HepG2 (cell line): ENCODE measurements at regions not wholly inside any gene's neighbourhood (a gene's known extent, or its start where the extent isn't known, plus 50 kb on each side); places are given as distances from the start of the nearest gene placed in this dataset.

Experiments used
- ATAC-seq: fragments of 200-7000 bp; cut with Tn5 transposase; 3 replicates; pipeline ENCODE4 v1.9.1; 2020; ENCODE audit warnings: mild to moderate bottlenecking, moderate library complexity
- BruUV-seq: library from RNA; stranded (reverse); fragments of 400-500 nt; replicated peaks from 2 replicates; lab custom pipeline; 2021; lab: Mats Ljungman, UMichigan
- CTCF ChIA-PET: fragments of 300-600 bp; formaldehyde crosslinking; extraction: SDS; loops from one replicate; lab custom pipeline; 2021; ENCODE audit warnings: low total read pairs, inconsistent platforms, low intra/inter-chr PET ratio; lab: Yijun Ruan, JAX
- POLR2A ChIA-PET: fragments of 350-600 bp; sonication (Branson Sonifier 250); formaldehyde crosslinking; loops from one replicate; lab custom pipeline; 2020; ENCODE audit warnings: antibody characterized with exemption, inconsistent platforms; lab: Yijun Ruan, JAX
- DNase-seq: peaks from one replicate; pipeline ENCODE4 v3.0.0-alpha.2; 2015; ENCODE audit warnings: low spot score
- FAIRE-seq: peaks from 3 replicates; lab custom pipeline; 2011; peaks lifted over from hg19 to GRCh38; lab: Jason Lieb, UNC
- H2AFZ ChIP-seq: one replicate; pipeline ENCODE4 v1.6.1; 2011; ENCODE audit warnings: low read length, inconsistent platforms
- H3K27ac ChIP-seq: fragments of 300-600 bp; 3 replicates; pipeline ENCODE4 v1.8.0; 2011; ENCODE audit warnings: mixed run types, mild to moderate bottlenecking, mixed read lengths, low read length, inconsistent platforms; ENCODE audit not compliant: insufficient read depth; ENCODE audit errors: extremely low read length
- H3K27me3 ChIP-seq, 2 experiments: fragments of 200-600 bp in 1 of 2; 2 replicates in 1 of 2; 3 replicates in 1 of 2; pipeline versions ENCODE4 v1.6.0 to v1.8.0; 2011; ENCODE audit warnings: low read length in 2 of 2, mild to moderate bottlenecking in 2 of 2, moderate library complexity in 2 of 2, inconsistent platforms in 1 of 2; ENCODE audit not compliant: insufficient read depth in 2 of 2, control insufficient read depth in 1 of 2
- H3K36me3 ChIP-seq, 2 experiments: fragments of 200-600 bp in 1 of 2; replicated peaks in 1 of 2; 2 replicates in 1 of 2; 3 replicates in 1 of 2; pipeline versions ENCODE4 v1.5.1 to v1.8.0; 2011; ENCODE audit warnings: low read length in 2 of 2, inconsistent platforms in 1 of 2; ENCODE audit not compliant: insufficient read depth in 2 of 2, control insufficient read depth in 1 of 2
- H3K4me1 ChIP-seq: 2 replicates; pipeline ENCODE4 v1.5.1; 2012; ENCODE audit warnings: low read length, inconsistent platforms; ENCODE audit not compliant: insufficient read depth
- H3K4me2 ChIP-seq: 2 replicates; pipeline ENCODE4 v1.6.0; 2011; ENCODE audit warnings: low read depth, low read length, inconsistent platforms
- H3K4me3 ChIP-seq, 3 experiments: fragments of 200-600 bp in 1 of 3; sonication (generic), shearing (Covaris generic) in 1 of 3; replicated peaks in 1 of 3; 2 replicates each; pipeline ENCODE4 v1.5.1; 2011 to 2016; ENCODE audit warnings: low read length in 3 of 3, inconsistent platforms in 2 of 3, low read depth in 2 of 3, mild to moderate bottlenecking in 2 of 3, control low read depth in 1 of 3, mixed read lengths in 1 of 3; ENCODE audit not compliant: insufficient read depth in 1 of 3
- H3K79me2 ChIP-seq: one replicate; pipeline ENCODE4 v1.6.1; 2011; ENCODE audit warnings: low read length, inconsistent platforms; ENCODE audit not compliant: insufficient read depth
- H3K9ac ChIP-seq: 2 replicates; pipeline ENCODE4 v1.6.0; 2011; ENCODE audit warnings: mild to moderate bottlenecking, low read depth, low read length, inconsistent platforms; ENCODE audit not compliant: insufficient read depth
- H3K9me3 ChIP-seq: 2 replicates; pipeline ENCODE4 v1.5.1; 2012; ENCODE audit warnings: mild to moderate bottlenecking, low read length
- H4K20me1 ChIP-seq: 2 replicates; pipeline ENCODE4 v1.6.0; 2011; ENCODE audit warnings: inconsistent platforms, mild to moderate bottlenecking, low read length, moderate library complexity; ENCODE audit not compliant: insufficient read depth
- MED1 ChIP-seq: sonication (generic); formaldehyde crosslinking; IDR thresholded peaks from 2 replicates; pipeline ENCODE4 v1.4.0; 2020; ENCODE audit warnings: missing genetic modification reagents
- POLR2AphosphoS5 ChIP-seq: IDR thresholded peaks from 2 replicates; pipeline ENCODE4 v1.6.1; 2012; ENCODE audit warnings: low read depth, low read length
- SCMH1 ChIP-seq: sonication (generic); formaldehyde crosslinking; IDR thresholded peaks from 2 replicates; pipeline ENCODE4 v1.9.0; 2021; ENCODE audit warnings: missing genetic modification reagents, mild to moderate bottlenecking, borderline replicate concordance
- TBL1XR1 ChIP-seq: fragments of 150-350 bp; IDR thresholded peaks from 2 replicates; pipeline ENCODE4 v1.6.1; 2014; ENCODE audit warnings: borderline replicate concordance, low read length; ENCODE audit not compliant: partially characterized antibody
- ZSCAN5A ChIP-seq: sonication (generic); formaldehyde crosslinking; IDR thresholded peaks from 2 replicates; pipeline ENCODE4 v1.8.0; 2022; ENCODE audit warnings: mild to moderate bottlenecking, missing genetic modification reagents, borderline replicate concordance
- WGBS: methylation state at CpG from one replicate; pipeline ENCODE4 v1.1.6; 2017; ENCODE audit warnings: low lambda C conversion rate; 5-methylcytosine and 5-hydroxymethylcytosine counted together
- in situ Hi-C: cut with HindIII; loops from 2 replicates; pipeline ENCODE4 v1.10.0; 2017; ENCODE audit warnings: low pct_unique_long_range_greater_than_20kb; ENCODE audit not compliant: extremely low pct_ligation_motif_present
- intact Hi-C: fragments of 100-400 bp; cut with micrococcal nuclease; formaldehyde crosslinking; loops from one replicate; pipeline ENCODE4 v1.10.0; 2022; ENCODE audit not compliant: unreplicated experiment

GRCh38 chr12:46462641-46463355, 90.2 kb upstream of the SLC38A2 start (continued):
- TF ChIP-seq POLR2AphosphoS5, result no peak
- TF ChIP-seq TBL1XR1, result no peak

GRCh38 chr12:46461907-46462640, 89.5 kb upstream of the SLC38A2 start:
- DNase-seq (no peak), FAIRE-seq (no peak), ATAC-seq (no peak)
- H3K79me2 ChIP-seq, result no peaks in the 10 kb centered on the region
- H3K4me1 ChIP-seq, result peaks cover 67% of the 10 kb centered on the region
- no TSS peak for BruUV-seq
- H3K4me2 ChIP-seq, result no peak overlapping the region
- H3K4me3 ChIP-seq, result no peak overlapping the region
- intact Hi-C loops (no loop called here), in situ Hi-C loops (no loop called here)
- no peak overlapping the region for H2AFZ ChIP-seq
- H3K27ac ChIP-seq, result no peak overlapping the region
- no peaks in the 10 kb centered on the region for H3K27me3 ChIP-seq
- no peaks in the 10 kb centered on the region for H4K20me1 ChIP-seq
- WGBS, result 95% methylated on average over 4 of the region's 4 CpGs
- no peaks in the 10 kb centered on the region for H3K36me3 ChIP-seq
- POLR2A ChIA-PET, result no interaction called here
- no peak for TF ChIP-seq SCMH1 (CRISPR knock-in tag)
- no peaks in the 10 kb centered on the region for H3K9me3 ChIP-seq
- CTCF ChIA-PET, result no interaction called here
- no peak overlapping the region for H3K9ac ChIP-seq

- Histone ChIP-seq H3K4me2 (no peak overlapping the region), H3K9me3 (no peaks in the 10 kb centered on the region), H3K9ac (no peak overlapping the region), H3K27ac (no peak overlapping the region), H3K4me3 (no peak overlapping the region), H4K20me1 (no peaks in the 10 kb centered on the region), H3K36me3 (no peaks in the 10 kb centered on the region), H2AFZ (no peak overlapping the region), H3K79me2 (no peaks in the 10 kb centered on the region), H3K27me3 (no peaks in the 10 kb centered on the region), H3K4me1 (peaks cover 73% of the 10 kb centered on the region)
- TF ChIP-seq ZSCAN5A, result no peak
- TF ChIP-seq MED1 (CRISPR knock-in tag), result 0 out of 2 replicates have a peak, but pooled peaks have one; percentile 18
- in situ Hi-C loops (no loop called here), intact Hi-C loops (no loop called here)
- POLR2A ChIA-PET, result no interaction called here
- WGBS, result 91% methylated on average over 5 of the region's 5 CpGs
- FAIRE-seq, result no peak
- DNase-seq, result no peak
- CTCF ChIA-PET, result no interaction called here
- no peak for ATAC-seq
- BruUV-seq, result no TSS peak
Measured at GRCh38 chr12:46461459-46461858, 88.9 kb upstream of the SLC38A2 start.
